ENCODE measurements at regions not wholly inside any gene's neighbourhood (a gene's known extent, or its start where the extent isn't known, plus 50 kb on each side); places are given as distances from the start of the nearest gene placed in this dataset.

DNA sequence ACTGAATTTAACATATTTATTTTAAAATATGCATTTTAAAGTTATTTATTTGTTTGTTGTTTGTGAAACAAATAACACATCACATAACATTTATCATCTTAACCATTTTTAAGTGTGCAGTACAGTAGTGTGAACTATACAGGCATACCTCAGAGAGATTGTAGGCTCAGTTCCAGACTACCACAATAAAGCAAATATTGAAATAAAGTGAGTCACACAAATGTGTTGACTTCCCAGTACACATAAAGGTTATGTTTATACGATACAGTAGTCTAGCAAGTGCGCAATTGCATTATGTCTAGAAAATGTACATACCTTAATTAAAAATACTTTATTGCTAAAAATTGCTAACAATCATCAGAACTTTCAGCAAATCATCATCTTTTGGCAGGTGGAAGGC, 739.4 kb upstream of the ADGRL4 start:
- no peak overlapping the region for H3K4me3 ChIP-seq
- no peak for DNase-seq
- no peaks in the 10 kb centered on the region for H3K27me3 ChIP-seq
- no peaks in the 10 kb centered on the region for H3K9me3 ChIP-seq
- WGBS, 2 donors, result 76 to 80% methylated on average over 2 of the region's 2 CpGs
- TF ChIP-seq POLR2A (IDR thresholded peaks at IDR 0.05), result no peak
- TF ChIP-seq, protein P1, sequence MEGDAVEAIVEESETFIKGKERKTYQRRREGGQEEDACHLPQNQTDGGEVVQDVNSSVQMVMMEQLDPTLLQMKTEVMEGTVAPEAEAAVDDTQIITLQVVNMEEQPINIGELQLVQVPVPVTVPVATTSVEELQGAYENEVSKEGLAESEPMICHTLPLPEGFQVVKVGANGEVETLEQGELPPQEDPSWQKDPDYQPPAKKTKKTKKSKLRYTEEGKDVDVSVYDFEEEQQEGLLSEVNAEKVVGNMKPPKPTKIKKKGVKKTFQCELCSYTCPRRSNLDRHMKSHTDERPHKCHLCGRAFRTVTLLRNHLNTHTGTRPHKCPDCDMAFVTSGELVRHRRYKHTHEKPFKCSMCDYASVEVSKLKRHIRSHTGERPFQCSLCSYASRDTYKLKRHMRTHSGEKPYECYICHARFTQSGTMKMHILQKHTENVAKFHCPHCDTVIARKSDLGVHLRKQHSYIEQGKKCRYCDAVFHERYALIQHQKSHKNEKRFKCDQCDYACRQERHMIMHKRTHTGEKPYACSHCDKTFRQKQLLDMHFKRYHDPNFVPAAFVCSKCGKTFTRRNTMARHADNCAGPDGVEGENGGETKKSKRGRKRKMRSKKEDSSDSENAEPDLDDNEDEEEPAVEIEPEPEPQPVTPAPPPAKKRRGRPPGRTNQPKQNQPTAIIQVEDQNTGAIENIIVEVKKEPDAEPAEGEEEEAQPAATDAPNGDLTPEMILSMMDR (IDR thresholded peaks at IDR 0.05), result no peak
- no peaks in the 10 kb centered on the region for H3K4me1 ChIP-seq
- intact Hi-C loops (cut with DNase I), result no loop called here
- no peaks in the 10 kb centered on the region for H3K36me3 ChIP-seq
- H3K27ac ChIP-seq, result no peak overlapping the region

DNA sequence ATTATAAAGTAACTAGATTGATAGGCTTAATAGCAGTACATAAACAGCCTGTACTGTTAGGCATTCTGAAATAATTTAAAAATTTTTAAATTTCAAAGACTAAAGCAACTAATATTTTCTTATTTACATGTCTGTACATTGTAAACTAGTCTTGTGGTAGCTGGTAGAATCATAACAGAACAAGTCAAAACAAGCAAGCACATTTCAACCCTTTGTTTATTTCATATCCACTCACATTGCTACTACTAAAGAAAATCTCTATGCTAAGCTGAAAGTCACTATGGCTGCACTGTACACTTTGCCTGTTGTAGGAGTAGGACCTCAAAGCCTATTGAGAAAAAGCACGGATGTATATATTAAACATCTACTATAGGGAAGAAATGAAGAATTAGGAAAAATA, 738.2 kb upstream of the ADGRL4 start:
- no peak for TF ChIP-seq POLR2A (IDR thresholded peaks at IDR 0.05)
- TF ChIP-seq, protein P1 (IDR thresholded peaks at IDR 0.05), result no peak
- intact Hi-C loops (cut with DNase I), result no loop called here
- Histone ChIP-seq H3K27me3 (no peaks in the 10 kb centered on the region), H3K9me3 (no peaks in the 10 kb centered on the region), H3K4me1 (no peaks in the 10 kb centered on the region), H3K4me3 (no peak overlapping the region), H3K36me3 (no peaks in the 10 kb centered on the region), H3K27ac (no peak overlapping the region)
- no peak for DNase-seq
- 80 to 94% methylated on average over 1 of the region's 1 CpG for whole genome bisulfite sequencing, 2 donors

DNA sequence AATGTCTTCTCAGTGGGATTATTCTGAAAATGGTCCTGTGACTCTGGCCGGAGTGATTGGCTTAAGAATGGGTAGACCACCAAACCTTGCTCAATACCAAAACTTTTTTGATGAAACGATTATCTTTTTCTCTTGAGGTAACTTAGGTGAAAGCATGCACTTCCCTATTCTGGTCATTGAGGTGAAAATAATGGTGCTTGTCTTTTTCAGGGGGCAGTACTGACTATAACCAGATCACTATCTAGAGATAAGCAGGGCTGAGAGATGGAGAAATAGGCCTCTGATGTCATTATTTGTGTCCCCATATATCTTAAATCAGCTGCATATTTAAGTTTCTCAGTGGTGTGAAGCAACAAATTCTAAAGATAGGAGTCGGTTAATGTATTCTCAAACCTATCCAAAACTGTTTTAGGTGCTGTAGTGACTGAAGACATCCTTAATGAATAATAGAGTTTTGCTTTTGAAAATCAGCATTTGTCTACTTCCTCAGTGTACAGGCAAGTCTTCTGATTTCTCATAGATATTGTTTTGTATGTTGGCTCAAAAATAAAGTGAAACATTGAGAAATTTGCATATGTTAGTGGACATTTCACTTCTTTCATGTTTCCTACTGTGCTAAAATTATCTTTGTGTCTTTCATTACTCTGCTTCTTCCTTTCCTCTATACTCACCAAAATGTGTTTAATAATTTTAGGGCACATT, 735.3 kb upstream of the ADGRL4 start:
- DNase-seq, result no peak
- 72 to 83% methylated on average over 3 of the region's 3 CpGs for WGBS, 2 donors
- Histone ChIP-seq H3K9me3 (peaks cover 0 to 3% (median 0%) of the 10 kb centered on the region in 3 donors), H3K27ac (no peak overlapping the region), H3K27me3 (no peaks in the 10 kb centered on the region), H3K4me1 (no peaks in the 10 kb centered on the region), H3K4me3 (no peak overlapping the region), H3K36me3 (no peaks in the 10 kb centered on the region)
- intact Hi-C loops (cut with DNase I), result no loop called here
- TF ChIP-seq POLR2A (IDR thresholded peaks at IDR 0.05), result no peak
- TF ChIP-seq, protein P1 (IDR thresholded peaks at IDR 0.05), result no peak

DNA sequence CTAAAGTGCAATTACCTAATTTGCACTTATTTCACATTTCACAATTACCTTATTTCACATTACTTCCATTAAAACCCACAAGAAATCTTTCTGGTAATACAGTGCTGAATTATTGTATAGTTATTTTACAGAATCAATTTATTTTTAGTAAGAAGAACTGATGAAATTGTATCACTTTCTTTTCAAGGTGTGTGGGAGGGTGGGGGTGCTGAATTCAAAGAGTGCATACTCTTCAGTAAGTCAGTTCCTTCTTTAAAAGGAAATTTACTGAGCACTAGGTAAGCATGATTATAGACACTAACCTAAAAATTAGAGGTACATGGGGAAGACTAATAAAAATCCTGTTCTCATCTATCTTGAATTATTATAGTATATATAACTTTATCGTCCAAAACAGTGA, 731.6 kb upstream of the ADGRL4 start:
- TF ChIP-seq, protein P1 (IDR thresholded peaks at IDR 0.05), result no peak
- TF ChIP-seq POLR2A (IDR thresholded peaks at IDR 0.05), result no peak
- H3K36me3 ChIP-seq, result no peaks in the 10 kb centered on the region
- no peak overlapping the region for H3K4me3 ChIP-seq
- 89 to 97% methylated on average over 1 of the region's 1 CpG for WGBS, 2 donors
- H3K9me3 ChIP-seq, result peaks cover 0 to 3% (median 3%) of the 10 kb centered on the region in 3 donors
- no peaks in the 10 kb centered on the region for H3K4me1 ChIP-seq
- intact Hi-C loops (cut with DNase I), result no loop called here
- no peak overlapping the region for H3K27ac ChIP-seq
- DNase-seq, result no peak
- H3K27me3 ChIP-seq, result no peaks in the 10 kb centered on the region

DNA sequence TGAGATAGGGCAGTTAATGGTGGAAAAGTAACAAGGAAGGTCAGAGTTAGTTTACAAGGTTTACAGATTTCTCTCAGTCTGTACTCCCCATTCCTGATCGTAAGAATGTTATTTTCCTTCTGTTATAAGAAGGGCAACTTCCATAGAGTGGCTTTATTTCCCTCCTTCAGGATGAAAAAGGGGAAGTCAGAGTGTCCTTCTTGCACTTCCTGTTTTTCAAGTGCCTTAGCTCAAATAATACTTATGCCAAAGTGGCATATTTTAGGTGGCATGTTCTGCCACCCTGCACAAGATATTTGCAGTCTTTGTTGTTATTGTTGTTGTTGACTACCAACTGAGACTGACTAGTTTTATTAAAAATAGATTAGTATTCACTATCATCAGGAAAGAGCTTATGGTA, 730.7 kb upstream of the ADGRL4 start:
- WGBS, 2 donors, result 72 to 85% methylated on average over 1 of the region's 1 CpG
- TF ChIP-seq POLR2A (IDR thresholded peaks at IDR 0.05), result no peak
- TF ChIP-seq, protein P1 (IDR thresholded peaks at IDR 0.05), result no peak
- Histone ChIP-seq H3K4me3 (no peak overlapping the region), H3K27ac (no peak overlapping the region), H3K27me3 (no peaks in the 10 kb centered on the region), H3K36me3 (no peaks in the 10 kb centered on the region), H3K4me1 (no peaks in the 10 kb centered on the region), H3K9me3 (peaks cover 0 to 3% (median 3%) of the 10 kb centered on the region in 3 donors)
- intact Hi-C loops (cut with DNase I), result no loop called here
- DNase-seq, result no peak
